ENCODE measurements at regions not wholly inside any gene's neighbourhood (a gene's known extent, or its start where the extent isn't known, plus 50 kb on each side); places are given as distances from the start of the nearest gene placed in this dataset.

- TF ChIP-seq, protein P1, sequence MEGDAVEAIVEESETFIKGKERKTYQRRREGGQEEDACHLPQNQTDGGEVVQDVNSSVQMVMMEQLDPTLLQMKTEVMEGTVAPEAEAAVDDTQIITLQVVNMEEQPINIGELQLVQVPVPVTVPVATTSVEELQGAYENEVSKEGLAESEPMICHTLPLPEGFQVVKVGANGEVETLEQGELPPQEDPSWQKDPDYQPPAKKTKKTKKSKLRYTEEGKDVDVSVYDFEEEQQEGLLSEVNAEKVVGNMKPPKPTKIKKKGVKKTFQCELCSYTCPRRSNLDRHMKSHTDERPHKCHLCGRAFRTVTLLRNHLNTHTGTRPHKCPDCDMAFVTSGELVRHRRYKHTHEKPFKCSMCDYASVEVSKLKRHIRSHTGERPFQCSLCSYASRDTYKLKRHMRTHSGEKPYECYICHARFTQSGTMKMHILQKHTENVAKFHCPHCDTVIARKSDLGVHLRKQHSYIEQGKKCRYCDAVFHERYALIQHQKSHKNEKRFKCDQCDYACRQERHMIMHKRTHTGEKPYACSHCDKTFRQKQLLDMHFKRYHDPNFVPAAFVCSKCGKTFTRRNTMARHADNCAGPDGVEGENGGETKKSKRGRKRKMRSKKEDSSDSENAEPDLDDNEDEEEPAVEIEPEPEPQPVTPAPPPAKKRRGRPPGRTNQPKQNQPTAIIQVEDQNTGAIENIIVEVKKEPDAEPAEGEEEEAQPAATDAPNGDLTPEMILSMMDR (conservative IDR thresholded peaks at IDR 0.05 in 1 of 2, IDR thresholded peaks at IDR 0.05 in 1 of 2; ENCODE audit: low read depth in 1 of 2, low read length in 2 of 2): no peak
- no peak for TF ChIP-seq EZH2 (IDR thresholded peaks at IDR 0.05; ENCODE audit: low read length, missing control alignments)
Observed at GRCh38 chr6:134603561-134603960, 285.6 kb upstream of the SGK1 start.
